OCI-LY1 (cell line): ENCODE measurements at regions not wholly inside any gene's neighbourhood (a gene's known extent, or its start where the extent isn't known, plus 50 kb on each side); places are given as distances from the start of the nearest gene placed in this dataset.

Experiments
- EZH2 ChIP-seq: fragments of 200-600 bp; sonication (generic), shearing (Covaris generic); IDR thresholded peaks from 2 replicates; pipeline ENCODE4 v1.8.0; 2017; ENCODE audit warnings: borderline replicate concordance, mixed run types, mild to moderate bottlenecking, antibody characterized with exemption, low read length, moderate library complexity, mixed read lengths
- TF ChIP-seq, protein P1 (sequence below): fragments of 200-600 bp; sonication (generic), shearing (Covaris generic); IDR thresholded peaks from 2 replicates; pipeline ENCODE4 v1.5.1; 2017; ENCODE audit warnings: mild to moderate bottlenecking, antibody characterized with exemption, low read length, moderate library complexity, mixed read lengths

DNA sequence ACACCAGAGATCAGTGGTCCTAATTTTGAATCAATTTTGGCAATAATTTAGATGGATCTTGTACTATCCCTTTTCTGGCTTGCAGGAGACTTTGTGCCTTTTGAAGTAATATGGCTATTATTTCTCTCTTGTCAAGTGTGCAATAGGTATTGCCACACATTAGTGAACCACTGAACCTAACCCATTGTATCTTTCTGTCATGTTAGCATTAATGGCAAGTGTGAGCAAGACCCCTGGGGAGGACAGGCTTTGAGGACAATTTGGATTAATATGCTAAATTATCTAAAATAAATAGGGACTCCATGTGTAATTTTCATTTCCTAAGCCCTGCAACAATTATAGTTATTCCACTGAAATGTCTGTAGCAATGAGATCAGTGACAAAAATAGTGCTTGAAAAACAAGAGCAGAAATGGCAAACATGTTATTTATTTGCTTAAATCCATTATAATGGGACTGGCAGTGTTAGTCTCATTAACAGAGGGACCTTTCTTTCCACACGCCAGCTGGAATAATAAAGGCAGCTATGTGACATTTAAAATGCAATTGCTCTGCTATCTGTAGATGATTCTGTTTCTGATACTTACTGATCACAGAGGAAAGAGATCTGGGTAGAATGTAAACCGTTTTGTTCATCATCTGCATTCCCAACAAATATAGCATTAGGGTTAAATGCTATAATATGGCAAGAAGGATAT lies 753.3 kb upstream of the ZNF608 start:
- TF ChIP-seq, protein P1, sequence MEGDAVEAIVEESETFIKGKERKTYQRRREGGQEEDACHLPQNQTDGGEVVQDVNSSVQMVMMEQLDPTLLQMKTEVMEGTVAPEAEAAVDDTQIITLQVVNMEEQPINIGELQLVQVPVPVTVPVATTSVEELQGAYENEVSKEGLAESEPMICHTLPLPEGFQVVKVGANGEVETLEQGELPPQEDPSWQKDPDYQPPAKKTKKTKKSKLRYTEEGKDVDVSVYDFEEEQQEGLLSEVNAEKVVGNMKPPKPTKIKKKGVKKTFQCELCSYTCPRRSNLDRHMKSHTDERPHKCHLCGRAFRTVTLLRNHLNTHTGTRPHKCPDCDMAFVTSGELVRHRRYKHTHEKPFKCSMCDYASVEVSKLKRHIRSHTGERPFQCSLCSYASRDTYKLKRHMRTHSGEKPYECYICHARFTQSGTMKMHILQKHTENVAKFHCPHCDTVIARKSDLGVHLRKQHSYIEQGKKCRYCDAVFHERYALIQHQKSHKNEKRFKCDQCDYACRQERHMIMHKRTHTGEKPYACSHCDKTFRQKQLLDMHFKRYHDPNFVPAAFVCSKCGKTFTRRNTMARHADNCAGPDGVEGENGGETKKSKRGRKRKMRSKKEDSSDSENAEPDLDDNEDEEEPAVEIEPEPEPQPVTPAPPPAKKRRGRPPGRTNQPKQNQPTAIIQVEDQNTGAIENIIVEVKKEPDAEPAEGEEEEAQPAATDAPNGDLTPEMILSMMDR = no peak
- no peak for TF ChIP-seq EZH2
